Activated CD4-positive, alpha-beta T cell treated with anti-CD3 and anti-CD28 coated beads, Interleukin-2, amount 10 ng/mL, durations not matched to agents 7 days and 5 days (primary cell): ENCODE measurements at regions not wholly inside any gene's neighbourhood (a gene's known extent, or its start where the extent isn't known, plus 50 kb on each side); places are given as distances from the start of the nearest gene placed in this dataset.

ENCODE experiments used
- CTCF ChIA-PET: fragments of 350-600 bp; sonication (Branson Sonifier 250); formaldehyde crosslinking; loops from one replicate; lab custom pipeline; 2021; ENCODE audit warnings: antibody characterized with exemption; lab: Charles Lee
- POLR2A ChIA-PET: fragments of 350-600 bp; sonication (Branson Sonifier 250); formaldehyde crosslinking; loops from one replicate; lab custom pipeline; 2021; ENCODE audit warnings: antibody characterized with exemption; lab: Charles Lee
- DNase-seq: peaks from one replicate; pipeline ENCODE4 v3.0.0-alpha.2; 2020
- H3K27ac Mint-ChIP-seq: one replicate; pipeline ENCODE4 v1.8.0; 2021; ENCODE audit warnings: mild to moderate bottlenecking, moderate library complexity, mixed read lengths
- H3K27me3 Mint-ChIP-seq: one replicate; pipeline ENCODE4 v1.8.0; 2021; ENCODE audit warnings: mixed read lengths
- H3K36me3 Mint-ChIP-seq: one replicate; pipeline ENCODE4 v1.8.0; 2021; ENCODE audit warnings: low read depth, mixed read lengths
- H3K4me1 Mint-ChIP-seq: one replicate; pipeline ENCODE4 v1.8.0; 2021; ENCODE audit warnings: mixed read lengths
- H3K4me3 Mint-ChIP-seq: one replicate; pipeline ENCODE4 v1.8.0; 2021; ENCODE audit warnings: mild to moderate bottlenecking, moderate library complexity, mixed read lengths
- H3K9me3 Mint-ChIP-seq: one replicate; pipeline ENCODE4 v1.8.0; 2021; ENCODE audit warnings: mixed read lengths

GRCh38 chr14:55867719-55868118 is 250.5 kb upstream of the PELI2 start:
- no peak for DNase-seq
- peaks cover 5% of the 10 kb centered on the region for H3K9me3 Mint-ChIP-seq
- peaks cover 2% of the 10 kb centered on the region for H3K4me1 Mint-ChIP-seq
- peaks cover 16% of the 10 kb centered on the region for H3K27me3 Mint-ChIP-seq
- no peaks in the 10 kb centered on the region for H3K36me3 Mint-ChIP-seq
- ChIA-PET POLR2A (no interaction called here), CTCF (no interaction called here)
- no peak overlapping the region for H3K27ac Mint-ChIP-seq
- no peak overlapping the region for H3K4me3 Mint-ChIP-seq

GRCh38 chr14:55869397-55870049 is 248.7 kb upstream of the PELI2 start:
- H3K27me3 Mint-ChIP-seq, result peaks cover 13% of the 10 kb centered on the region
- no peak for DNase-seq
- no peak overlapping the region for H3K27ac Mint-ChIP-seq
- H3K4me3 Mint-ChIP-seq, result no peak overlapping the region
- H3K36me3 Mint-ChIP-seq, result no peaks in the 10 kb centered on the region
- H3K4me1 Mint-ChIP-seq, result peaks cover 2% of the 10 kb centered on the region
- POLR2A ChIA-PET, result no interaction called here
- no peaks in the 10 kb centered on the region for H3K9me3 Mint-ChIP-seq
- CTCF ChIA-PET, result no interaction called here

GRCh38 chr14:55873169-55873568 is 245.0 kb upstream of the PELI2 start:
- ChIA-PET POLR2A (no interaction called here), CTCF (no interaction called here)
- no peaks in the 10 kb centered on the region for H3K36me3 Mint-ChIP-seq
- H3K4me3 Mint-ChIP-seq, result no peak overlapping the region
- DNase-seq, result no peak
- no peaks in the 10 kb centered on the region for H3K4me1 Mint-ChIP-seq
- H3K9me3 Mint-ChIP-seq, result no peaks in the 10 kb centered on the region
- H3K27me3 Mint-ChIP-seq, result peaks cover 10% of the 10 kb centered on the region
- H3K27ac Mint-ChIP-seq, result no peak overlapping the region

GRCh38 chr14:55874785-55875184 is 243.4 kb upstream of the PELI2 start:
- Mint-ChIP-seq H3K27ac (no peak overlapping the region), H3K27me3 (peaks cover 9% of the 10 kb centered on the region), H3K36me3 (no peaks in the 10 kb centered on the region), H3K4me3 (no peak overlapping the region), H3K9me3 (no peaks in the 10 kb centered on the region), H3K4me1 (no peaks in the 10 kb centered on the region)
- ChIA-PET POLR2A (no interaction called here), CTCF (no interaction called here)
- no peak for DNase-seq

GRCh38 chr14:55877942-55878341 is 240.3 kb upstream of the PELI2 start:
- ChIA-PET CTCF (no interaction called here), POLR2A (no interaction called here)
- Mint-ChIP-seq H3K36me3 (no peaks in the 10 kb centered on the region), H3K27ac (no peak overlapping the region), H3K9me3 (no peaks in the 10 kb centered on the region), H3K27me3 (peaks cover 8% of the 10 kb centered on the region), H3K4me1 (no peaks in the 10 kb centered on the region), H3K4me3 (no peak overlapping the region)
- DNase-seq, result no peak

- DNase-seq, result no peak
- ChIA-PET POLR2A (no interaction called here), CTCF (no interaction called here)
- Mint-ChIP-seq H3K36me3 (no peaks in the 10 kb centered on the region), H3K4me1 (no peaks in the 10 kb centered on the region), H3K27me3 (peaks cover 8% of the 10 kb centered on the region), H3K9me3 (no peaks in the 10 kb centered on the region), H3K4me3 (no peak overlapping the region), H3K27ac (no peak overlapping the region)
Observed at GRCh38 chr14:55881577-55882241, 236.5 kb upstream of the PELI2 start.

GRCh38 chr14:55884819-55885218 is 233.4 kb upstream of the PELI2 start:
- peaks cover 4% of the 10 kb centered on the region for H3K27me3 Mint-ChIP-seq
- no peak overlapping the region for H3K27ac Mint-ChIP-seq
- ChIA-PET CTCF (no interaction called here), POLR2A (no interaction called here)
- H3K4me3 Mint-ChIP-seq, result no peak overlapping the region
- H3K4me1 Mint-ChIP-seq, result no peaks in the 10 kb centered on the region
- no peak for DNase-seq
- H3K36me3 Mint-ChIP-seq, result no peaks in the 10 kb centered on the region
- no peaks in the 10 kb centered on the region for H3K9me3 Mint-ChIP-seq

GRCh38 chr14:55889124-55889523 is 229.1 kb upstream of the PELI2 start:
- no peaks in the 10 kb centered on the region for H3K4me1 Mint-ChIP-seq
- no peaks in the 10 kb centered on the region for H3K36me3 Mint-ChIP-seq
- no peaks in the 10 kb centered on the region for H3K9me3 Mint-ChIP-seq
- ChIA-PET CTCF (no interaction called here), POLR2A (no interaction called here)
- H3K4me3 Mint-ChIP-seq, result no peak overlapping the region
- DNase-seq, result no peak
- H3K27me3 Mint-ChIP-seq, result peaks cover 13% of the 10 kb centered on the region
- no peak overlapping the region for H3K27ac Mint-ChIP-seq

GRCh38 chr14:55891692-55892091 is 226.5 kb upstream of the PELI2 start:
- DNase-seq, result no peak
- H3K9me3 Mint-ChIP-seq, result no peaks in the 10 kb centered on the region
- POLR2A ChIA-PET, result no interaction called here
- no peaks in the 10 kb centered on the region for H3K4me1 Mint-ChIP-seq
- H3K4me3 Mint-ChIP-seq, result no peak overlapping the region
- no peak overlapping the region for H3K27ac Mint-ChIP-seq
- H3K27me3 Mint-ChIP-seq, result peaks cover 13% of the 10 kb centered on the region
- CTCF ChIA-PET, result no interaction called here
- H3K36me3 Mint-ChIP-seq, result no peaks in the 10 kb centered on the region

- Mint-ChIP-seq H3K4me3 (no peak overlapping the region), H3K27me3 (peaks cover 13% of the 10 kb centered on the region), H3K27ac (no peak overlapping the region), H3K36me3 (no peaks in the 10 kb centered on the region), H3K4me1 (no peaks in the 10 kb centered on the region), H3K9me3 (no peaks in the 10 kb centered on the region)
- DNase-seq, result no peak
- CTCF ChIA-PET, result no interaction called here
- POLR2A ChIA-PET, result no interaction called here
Observed at GRCh38 chr14:55892906-55893305, 225.3 kb upstream of the PELI2 start.

GRCh38 chr14:55893705-55894104 is 224.5 kb upstream of the PELI2 start:
- POLR2A ChIA-PET, result no interaction called here
- peaks cover 13% of the 10 kb centered on the region for H3K27me3 Mint-ChIP-seq
- DNase-seq, result no peak
- H3K4me1 Mint-ChIP-seq, result no peaks in the 10 kb centered on the region
- H3K9me3 Mint-ChIP-seq, result no peaks in the 10 kb centered on the region
- H3K36me3 Mint-ChIP-seq, result no peaks in the 10 kb centered on the region
- no peak overlapping the region for H3K4me3 Mint-ChIP-seq
- CTCF ChIA-PET, result interaction anchor here (1.3 kb wide), 1 partner anchor 10 kb away, joined by 3 read pairs; no protein-coding TSS in a partner anchor
- H3K27ac Mint-ChIP-seq, result no peak overlapping the region

GRCh38 chr14:55897031-55897430 is 221.2 kb upstream of the PELI2 start:
- H3K4me3 Mint-ChIP-seq, result no peak overlapping the region
- DNase-seq, result no peak
- peaks cover 7% of the 10 kb centered on the region for H3K27me3 Mint-ChIP-seq
- no peaks in the 10 kb centered on the region for H3K4me1 Mint-ChIP-seq
- H3K27ac Mint-ChIP-seq, result no peak overlapping the region
- H3K36me3 Mint-ChIP-seq, result no peaks in the 10 kb centered on the region
- ChIA-PET CTCF (interaction anchor here (1.6 to 1.7 kb wide), 2 partner anchors 9 to 20 kb away, joined by 3 to 4 read pairs; no protein-coding TSS in a partner anchor), POLR2A (no interaction called here)
- no peaks in the 10 kb centered on the region for H3K9me3 Mint-ChIP-seq

GRCh38 chr14:55898938-55899337 is 219.3 kb upstream of the PELI2 start:
- no peaks in the 10 kb centered on the region for H3K36me3 Mint-ChIP-seq
- H3K27me3 Mint-ChIP-seq, result no peaks in the 10 kb centered on the region
- no peaks in the 10 kb centered on the region for H3K4me1 Mint-ChIP-seq
- ChIA-PET POLR2A (no interaction called here), CTCF (interaction anchor here (0.6 kb wide), 1 partner anchor 469 kb away, joined by 3 read pairs; no protein-coding TSS in a partner anchor)
- no peaks in the 10 kb centered on the region for H3K9me3 Mint-ChIP-seq
- no peak for DNase-seq
- no peak overlapping the region for H3K4me3 Mint-ChIP-seq
- no peak overlapping the region for H3K27ac Mint-ChIP-seq
